PC-3 (cell line): ENCODE measurements at regions not wholly inside any gene's neighbourhood (a gene's known extent, or its start where the extent isn't known, plus 50 kb on each side); places are given as distances from the start of the nearest gene placed in this dataset.

Experiments used
- ATAC-seq: fragments of 200-7000 bp; cut with Tn5 transposase; 2 replicates; pipeline ENCODE4 v1.9.1; 2020; ENCODE audit warnings: mild to moderate bottlenecking, moderate library complexity
- BruUV-seq: library from RNA; stranded (reverse); fragments of 400-500 nt; replicated peaks from 2 replicates; lab custom pipeline; 2021; lab: Mats Ljungman, UMichigan
- CTCF ChIA-PET: fragments of 300-600 bp; sonication (Branson Sonifier 250); formaldehyde crosslinking; loops from one replicate; lab custom pipeline; 2022; ENCODE audit warnings: antibody characterized with exemption; lab: Charles Lee
- POLR2A ChIA-PET: fragments of 300-600 bp; sonication (Branson Sonifier 250); formaldehyde crosslinking; loops from one replicate; lab custom pipeline; 2022; ENCODE audit warnings: antibody characterized with exemption; ENCODE audit not compliant: unreplicated experiment; lab: Charles Lee
- DNase-seq: peaks from one replicate; pipeline ENCODE4 v3.0.0-alpha.2; 2015
- H2AFZ ChIP-seq: fragments of 300-600 bp; sonication (generic); 2 replicates; pipeline ENCODE4 v1.6.0; 2016; ENCODE audit warnings: antibody characterized with exemption, low read length
- H3F3A ChIP-seq: fragments of 300-600 bp; sonication (generic); one replicate; pipeline ENCODE4 v1.6.0; 2017; ENCODE audit warnings: antibody characterized with exemption, low read length, control low read depth, mild to moderate bottlenecking; ENCODE audit not compliant: unreplicated experiment
- H3K27ac ChIP-seq: fragments of 300-600 bp; sonication (generic); 2 replicates; pipeline ENCODE4 v1.5.1; 2016; ENCODE audit warnings: mild to moderate bottlenecking, low read length
- H3K27me3 ChIP-seq: fragments of 300-600 bp; sonication (generic); 2 replicates; pipeline ENCODE4 v1.6.1; 2016; ENCODE audit warnings: low read length, mixed read lengths
- H3K36me3 ChIP-seq: fragments of 300-600 bp; sonication (generic); 2 replicates; pipeline ENCODE4 v1.6.1; 2016; ENCODE audit warnings: low read depth, mixed run types, low read length, mixed read lengths
- H3K4me1 ChIP-seq: fragments of 300-600 bp; sonication (generic); 2 replicates; pipeline ENCODE4 v1.5.1; 2016; ENCODE audit warnings: low read length; ENCODE audit not compliant: insufficient read depth
- H3K4me2 ChIP-seq: fragments of 300-600 bp; sonication (generic); 2 replicates; pipeline ENCODE4 v1.6.0; 2016; ENCODE audit warnings: low read length
- H3K4me3 ChIP-seq: fragments of 300-600 bp; sonication (generic); 2 replicates; pipeline ENCODE4 v1.5.1; 2016; ENCODE audit warnings: mild to moderate bottlenecking, low read length, mixed read lengths
- H3K79me2 ChIP-seq: fragments of 300-600 bp; sonication (generic); 2 replicates; pipeline ENCODE4 v1.6.1; 2017; ENCODE audit warnings: low read length, mixed read lengths
- H3K9ac ChIP-seq: fragments of 300-600 bp; sonication (generic); 2 replicates; pipeline ENCODE4 v1.6.0; 2016; ENCODE audit warnings: mild to moderate bottlenecking, low read length
- H3K9me2 ChIP-seq: fragments of 300-600 bp; sonication (generic); replicated peaks from 2 replicates; pipeline ENCODE4 v1.6.1; 2016; ENCODE audit warnings: mixed run types, low read length, mixed read lengths
- H3K9me3 ChIP-seq: fragments of 300-600 bp; sonication (generic); 2 replicates; pipeline ENCODE4 v1.6.1; 2016; ENCODE audit warnings: low read length, mixed read lengths
- H4K20me1 ChIP-seq: fragments of 300-600 bp; sonication (generic); 2 replicates; pipeline ENCODE4 v1.6.1; 2016; ENCODE audit warnings: low read length, mixed read lengths
- EZH2 ChIP-seq: fragments of 300-600 bp; sonication (generic); IDR thresholded peaks from one replicate; pipeline ENCODE4 v1.6.1; 2017; ENCODE audit warnings: antibody characterized with exemption, mild to moderate bottlenecking, low read length; ENCODE audit not compliant: unreplicated experiment
- EZH2phosphoT487 ChIP-seq: fragments of 300-600 bp; sonication (generic); IDR thresholded peaks from 2 replicates; pipeline ENCODE4 v1.6.1; 2018; ENCODE audit warnings: mild to moderate bottlenecking, antibody characterized with exemption, low read length, borderline replicate concordance
- intact Hi-C: fragments of 100-400 bp; cut with micrococcal nuclease; formaldehyde crosslinking; loops from 2 replicates; pipeline ENCODE4 v1.9.0; 2023
- TF ChIP-seq, protein P1 (sequence below): fragments of 300-600 bp; sonication (generic); conservative IDR thresholded peaks from 2 replicates; pipeline ENCODE4 v1.5.1; 2017; ENCODE audit warnings: antibody characterized with exemption, low read depth, mild to moderate bottlenecking, low read length

DNA sequence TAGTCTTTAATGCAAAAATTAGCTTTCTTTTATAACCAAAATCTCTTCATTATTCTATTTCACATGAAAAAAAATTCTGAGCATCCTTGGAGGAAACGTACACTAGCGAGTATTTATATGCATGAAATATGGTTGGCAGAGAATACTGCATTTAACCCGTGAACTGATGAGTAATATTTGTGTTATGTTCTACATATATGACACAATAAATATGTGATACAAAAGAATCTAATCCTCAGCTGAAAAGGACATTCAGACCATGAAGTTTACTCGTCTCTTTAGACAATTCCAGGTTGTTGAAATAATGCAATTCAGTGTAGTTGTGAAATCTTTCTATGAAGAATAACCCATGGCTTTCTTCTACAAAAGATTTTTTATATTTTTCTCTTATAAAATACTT, 524.8 kb upstream of the MAN1A1 start:
- Histone ChIP-seq H3K9me3 (no peaks in the 10 kb centered on the region), H3K27me3 (no peaks in the 10 kb centered on the region), H2AFZ (no peak overlapping the region), H4K20me1 (no peaks in the 10 kb centered on the region), H3K79me2 (no peaks in the 10 kb centered on the region), H3K9ac (no peak overlapping the region), H3K27ac (no peak overlapping the region), H3F3A (no peaks in the 10 kb centered on the region), H3K36me3 (no peaks in the 10 kb centered on the region), H3K4me3 (no peak overlapping the region), H3K4me2 (no peak overlapping the region), H3K9me2 (no peaks in the 10 kb centered on the region), H3K4me1 (no peaks in the 10 kb centered on the region)
- TF ChIP-seq EZH2phosphoT487 (no peak), EZH2 (no peak)
- TF ChIP-seq, protein P1, sequence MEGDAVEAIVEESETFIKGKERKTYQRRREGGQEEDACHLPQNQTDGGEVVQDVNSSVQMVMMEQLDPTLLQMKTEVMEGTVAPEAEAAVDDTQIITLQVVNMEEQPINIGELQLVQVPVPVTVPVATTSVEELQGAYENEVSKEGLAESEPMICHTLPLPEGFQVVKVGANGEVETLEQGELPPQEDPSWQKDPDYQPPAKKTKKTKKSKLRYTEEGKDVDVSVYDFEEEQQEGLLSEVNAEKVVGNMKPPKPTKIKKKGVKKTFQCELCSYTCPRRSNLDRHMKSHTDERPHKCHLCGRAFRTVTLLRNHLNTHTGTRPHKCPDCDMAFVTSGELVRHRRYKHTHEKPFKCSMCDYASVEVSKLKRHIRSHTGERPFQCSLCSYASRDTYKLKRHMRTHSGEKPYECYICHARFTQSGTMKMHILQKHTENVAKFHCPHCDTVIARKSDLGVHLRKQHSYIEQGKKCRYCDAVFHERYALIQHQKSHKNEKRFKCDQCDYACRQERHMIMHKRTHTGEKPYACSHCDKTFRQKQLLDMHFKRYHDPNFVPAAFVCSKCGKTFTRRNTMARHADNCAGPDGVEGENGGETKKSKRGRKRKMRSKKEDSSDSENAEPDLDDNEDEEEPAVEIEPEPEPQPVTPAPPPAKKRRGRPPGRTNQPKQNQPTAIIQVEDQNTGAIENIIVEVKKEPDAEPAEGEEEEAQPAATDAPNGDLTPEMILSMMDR = no peak
- ATAC-seq = no peak
- intact Hi-C loops = no loop called here
- POLR2A ChIA-PET = no interaction called here
- DNase-seq = no peak
- BruUV-seq = no TSS peak
- CTCF ChIA-PET = no interaction called here

- Histone ChIP-seq H3K9me2 (no peaks in the 10 kb centered on the region), H3K4me2 (no peak overlapping the region), H3K27me3 (no peaks in the 10 kb centered on the region), H4K20me1 (no peaks in the 10 kb centered on the region), H3K4me3 (no peak overlapping the region), H3K4me1 (no peaks in the 10 kb centered on the region), H3F3A (no peaks in the 10 kb centered on the region), H3K9ac (no peak overlapping the region), H3K36me3 (no peaks in the 10 kb centered on the region), H2AFZ (no peak overlapping the region), H3K27ac (no peak overlapping the region), H3K9me3 (no peaks in the 10 kb centered on the region), H3K79me2 (no peaks in the 10 kb centered on the region)
- ChIA-PET CTCF (no interaction called here), POLR2A (no interaction called here)
- ATAC-seq (no peak), DNase-seq (no peak)
- TF ChIP-seq EZH2phosphoT487 = no peak
- intact Hi-C loops = no loop called here
- BruUV-seq = no TSS peak
Measured at GRCh38 chr6:119873107-119873506, 523.5 kb upstream of the MAN1A1 start.

GRCh38 chr6:119871520-119871919, 522.0 kb upstream of the MAN1A1 start:
- Histone ChIP-seq H3K27me3 (no peaks in the 10 kb centered on the region), H3K4me1 (no peaks in the 10 kb centered on the region), H3K9me3 (no peaks in the 10 kb centered on the region), H3K9ac (no peak overlapping the region), H3F3A (no peaks in the 10 kb centered on the region), H3K4me2 (no peak overlapping the region), H2AFZ (no peak overlapping the region), H3K79me2 (no peaks in the 10 kb centered on the region), H3K9me2 (no peaks in the 10 kb centered on the region), H3K4me3 (no peak overlapping the region), H3K27ac (no peak overlapping the region), H4K20me1 (no peaks in the 10 kb centered on the region), H3K36me3 (no peaks in the 10 kb centered on the region)
- DNase-seq (no peak), ATAC-seq (no peak)
- intact Hi-C loops = no loop called here
- POLR2A ChIA-PET = no interaction called here
- BruUV-seq = no TSS peak
- TF ChIP-seq EZH2phosphoT487 (no peak), EZH2 (no peak)
- TF ChIP-seq, protein P1 = no peak
- CTCF ChIA-PET = no interaction called here
